D721Med (cell line): ENCODE measurements at regions not wholly inside any gene's neighbourhood (a gene's known extent, or its start where the extent isn't known, plus 50 kb on each side); places are given as distances from the start of the nearest gene placed in this dataset.

Experiments used
- DNase-seq: peaks from one replicate; pipeline ENCODE4 v3.0.0; 2011; ENCODE audit warnings: low spot score; ENCODE audit not compliant: insufficient read length
- FAIRE-seq: peaks from 2 replicates; lab custom pipeline; 2011; peaks lifted over from hg19 to GRCh38; lab: Jason Lieb, UNC
- TF ChIP-seq, protein P1 (sequence below): IDR thresholded peaks from 2 replicates; pipeline ENCODE4 v1.5.1; 2012; ENCODE audit warnings: mild to moderate bottlenecking, control low read depth; ENCODE audit not compliant: insufficient read depth; ENCODE audit errors: missing control alignments

DNA sequence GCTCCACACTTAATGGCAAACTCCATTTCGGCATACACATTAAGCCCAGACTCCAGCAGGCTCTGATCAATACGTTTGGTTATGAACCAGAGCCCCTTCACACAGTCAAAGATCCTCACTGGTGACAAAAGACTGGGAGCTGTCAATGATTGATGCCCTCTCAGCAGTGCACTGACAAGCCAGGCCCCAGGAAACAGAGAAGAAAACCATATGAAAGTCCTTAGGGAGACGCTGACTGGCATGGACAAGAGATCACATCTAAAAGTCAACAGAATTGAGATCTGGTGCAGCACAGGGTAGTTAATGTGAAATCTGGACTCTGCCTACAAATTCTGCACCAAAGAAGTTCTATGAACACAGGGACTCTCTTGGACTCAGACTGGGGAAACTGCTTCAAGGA is 600.9 kb upstream of the NRP1 start:
- FAIRE-seq (no peak), DNase-seq (no peak)
- TF ChIP-seq, protein P1, sequence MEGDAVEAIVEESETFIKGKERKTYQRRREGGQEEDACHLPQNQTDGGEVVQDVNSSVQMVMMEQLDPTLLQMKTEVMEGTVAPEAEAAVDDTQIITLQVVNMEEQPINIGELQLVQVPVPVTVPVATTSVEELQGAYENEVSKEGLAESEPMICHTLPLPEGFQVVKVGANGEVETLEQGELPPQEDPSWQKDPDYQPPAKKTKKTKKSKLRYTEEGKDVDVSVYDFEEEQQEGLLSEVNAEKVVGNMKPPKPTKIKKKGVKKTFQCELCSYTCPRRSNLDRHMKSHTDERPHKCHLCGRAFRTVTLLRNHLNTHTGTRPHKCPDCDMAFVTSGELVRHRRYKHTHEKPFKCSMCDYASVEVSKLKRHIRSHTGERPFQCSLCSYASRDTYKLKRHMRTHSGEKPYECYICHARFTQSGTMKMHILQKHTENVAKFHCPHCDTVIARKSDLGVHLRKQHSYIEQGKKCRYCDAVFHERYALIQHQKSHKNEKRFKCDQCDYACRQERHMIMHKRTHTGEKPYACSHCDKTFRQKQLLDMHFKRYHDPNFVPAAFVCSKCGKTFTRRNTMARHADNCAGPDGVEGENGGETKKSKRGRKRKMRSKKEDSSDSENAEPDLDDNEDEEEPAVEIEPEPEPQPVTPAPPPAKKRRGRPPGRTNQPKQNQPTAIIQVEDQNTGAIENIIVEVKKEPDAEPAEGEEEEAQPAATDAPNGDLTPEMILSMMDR, result no peak

DNA sequence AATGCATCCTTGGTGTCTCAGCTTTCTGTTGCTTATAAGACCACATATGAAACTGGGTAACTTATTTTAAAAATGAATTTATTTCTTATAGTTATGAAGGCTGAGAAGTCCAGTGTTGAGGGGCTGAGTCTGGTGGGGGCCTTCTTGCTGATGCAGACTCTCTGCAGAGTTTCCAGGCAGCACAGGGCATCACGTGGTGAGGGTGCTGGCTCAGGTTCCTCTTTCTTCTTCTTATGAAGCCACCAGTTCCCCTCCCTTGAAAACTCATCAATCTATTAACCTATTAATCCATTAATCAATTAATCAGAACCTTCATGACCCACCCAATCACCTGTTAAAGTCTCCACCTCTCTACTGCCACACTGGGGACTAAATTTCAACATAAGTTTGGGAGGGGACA is 595.6 kb upstream of the NRP1 start:
- no peak for DNase-seq
- TF ChIP-seq, protein P1, result no peak
- no peak for FAIRE-seq

DNA sequence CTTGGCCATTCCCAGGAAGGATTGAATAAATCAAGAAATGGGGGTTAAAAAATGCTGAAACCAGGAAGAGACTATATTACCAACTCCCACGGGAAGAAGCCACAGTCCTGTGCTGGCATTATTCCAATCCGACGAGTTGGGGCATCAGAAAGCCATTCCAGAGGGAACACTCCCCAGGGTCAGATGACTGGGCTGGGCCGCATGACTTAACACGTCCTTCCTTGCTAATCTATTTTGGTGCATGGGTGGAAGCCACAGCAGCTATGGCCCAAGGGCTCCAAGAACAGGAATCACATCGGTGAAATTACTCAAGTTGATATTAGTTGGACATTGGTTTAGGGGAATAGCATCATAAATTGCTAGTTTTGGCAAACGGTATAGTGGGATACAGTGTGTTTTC is 592.9 kb upstream of the NRP1 start:
- FAIRE-seq (no peak), DNase-seq (no peak)
- TF ChIP-seq, protein P1, result no peak

DNA sequence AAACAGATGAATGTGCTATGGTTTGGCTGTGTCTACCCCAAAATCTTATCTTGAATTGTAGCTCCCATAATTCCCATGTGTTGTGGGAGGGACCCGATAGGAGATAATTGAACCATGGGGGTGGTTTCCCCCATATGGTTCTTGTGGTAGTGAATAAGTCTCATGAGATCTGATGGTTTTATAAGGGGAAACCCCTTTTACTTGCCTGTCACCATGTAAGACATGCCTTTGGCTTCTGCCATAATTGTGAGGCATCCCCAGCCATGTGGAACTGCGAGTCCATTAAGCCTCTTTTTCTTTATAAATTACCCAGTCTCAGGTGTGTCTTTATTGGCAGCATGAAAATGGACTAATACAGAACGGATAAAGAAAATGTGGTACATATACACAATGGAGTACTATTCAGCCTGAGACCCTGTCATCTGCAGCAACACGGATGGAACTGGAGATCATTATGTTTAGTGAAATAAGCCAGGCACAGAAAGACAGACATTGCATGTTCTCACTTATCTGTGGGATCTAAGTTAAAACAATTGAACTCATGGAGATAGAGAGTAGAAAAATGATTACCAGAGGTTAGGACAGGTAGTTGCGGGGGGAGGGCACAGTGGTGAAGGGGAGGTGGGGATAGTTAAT is 587.6 kb upstream of the NRP1 start:
- TF ChIP-seq, protein P1, result no peak
- FAIRE-seq, result no peak
- no peak for DNase-seq

DNA sequence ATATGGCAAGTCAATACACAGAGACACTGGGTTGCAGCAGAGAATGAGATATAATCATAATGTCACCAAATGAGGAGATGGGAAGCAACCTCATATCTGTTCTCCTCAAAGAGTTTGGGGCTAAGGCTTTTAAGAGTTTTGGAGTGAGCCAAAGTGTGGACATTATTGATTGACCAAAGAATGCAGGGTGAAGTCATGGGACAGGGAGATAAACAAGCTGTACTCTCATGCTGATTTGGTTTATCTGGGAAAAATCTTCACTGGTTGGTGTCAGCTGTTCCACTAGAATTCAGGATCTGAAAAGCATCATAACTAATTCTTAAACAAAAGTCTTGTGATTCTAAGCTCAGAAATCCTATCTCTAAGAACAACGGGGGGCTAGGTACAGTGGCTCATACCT is 585.9 kb upstream of the NRP1 start:
- no peak for FAIRE-seq
- TF ChIP-seq, protein P1, result no peak
- DNase-seq, result no peak

DNA sequence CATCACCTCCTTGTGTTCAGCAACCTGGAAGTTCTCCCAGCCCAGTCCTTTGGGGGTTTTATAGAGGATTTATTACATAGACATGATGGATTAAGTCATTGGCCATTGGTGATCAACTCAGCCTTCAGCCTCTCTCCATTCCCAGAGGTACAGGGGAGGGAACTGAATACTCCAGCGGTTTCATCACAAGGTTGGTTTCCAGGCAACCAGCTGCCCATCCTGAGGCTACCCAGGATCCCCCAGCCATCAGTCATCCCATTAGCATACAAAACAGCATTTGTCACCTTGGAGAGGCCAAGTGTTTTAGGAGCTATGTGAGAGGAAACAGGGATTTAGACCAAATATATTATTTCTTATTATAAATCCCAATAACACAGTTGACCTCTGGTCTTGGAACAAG is 584.8 kb upstream of the NRP1 start:
- no peak for DNase-seq
- TF ChIP-seq, protein P1, result no peak
- FAIRE-seq, result no peak

DNA sequence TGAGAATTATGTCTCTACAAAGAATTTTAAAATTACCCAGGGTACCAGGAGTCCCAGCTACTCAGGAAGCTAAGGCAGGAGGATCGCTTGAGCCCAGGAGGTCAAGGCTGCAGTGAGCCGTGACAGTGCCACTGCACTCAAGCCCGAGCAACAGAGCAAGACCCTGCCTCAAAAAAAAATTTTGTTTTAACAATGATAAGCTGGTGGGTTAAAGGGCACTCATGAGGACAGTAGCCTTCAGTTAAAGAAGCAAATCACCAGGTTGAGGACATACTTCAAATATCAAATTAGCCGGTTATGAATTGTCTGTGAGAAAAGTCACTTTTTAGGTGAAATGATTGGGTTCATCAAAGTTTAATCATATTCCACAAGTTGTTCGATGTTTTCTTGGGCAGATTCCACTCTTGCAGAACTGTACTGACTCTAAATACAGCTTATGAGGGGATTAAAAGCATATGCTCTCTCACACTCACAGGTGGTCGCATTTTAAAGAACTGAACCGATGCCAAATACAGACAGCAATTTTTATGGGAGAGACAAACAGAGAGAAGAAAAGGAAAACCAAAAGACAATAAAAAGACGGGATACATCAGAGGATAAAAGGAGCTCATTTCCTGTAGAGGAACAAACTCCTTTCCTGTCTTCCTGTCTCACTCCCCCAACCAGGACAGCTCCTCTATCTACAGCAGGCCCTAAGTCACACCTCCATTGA is 582.8 kb upstream of the NRP1 start:
- TF ChIP-seq, protein P1, result no peak
- DNase-seq (no peak), FAIRE-seq (no peak)
